ENCODE measurements at regions not wholly inside any gene's neighbourhood (a gene's known extent, or its start where the extent isn't known, plus 50 kb on each side); places are given as distances from the start of the nearest gene placed in this dataset.
"Not testable (repeated sequence)": the region's sequence is repeated elsewhere in the genome, so short reads cannot be mapped to it uniquely, and the experiment has no call there.

DNA sequence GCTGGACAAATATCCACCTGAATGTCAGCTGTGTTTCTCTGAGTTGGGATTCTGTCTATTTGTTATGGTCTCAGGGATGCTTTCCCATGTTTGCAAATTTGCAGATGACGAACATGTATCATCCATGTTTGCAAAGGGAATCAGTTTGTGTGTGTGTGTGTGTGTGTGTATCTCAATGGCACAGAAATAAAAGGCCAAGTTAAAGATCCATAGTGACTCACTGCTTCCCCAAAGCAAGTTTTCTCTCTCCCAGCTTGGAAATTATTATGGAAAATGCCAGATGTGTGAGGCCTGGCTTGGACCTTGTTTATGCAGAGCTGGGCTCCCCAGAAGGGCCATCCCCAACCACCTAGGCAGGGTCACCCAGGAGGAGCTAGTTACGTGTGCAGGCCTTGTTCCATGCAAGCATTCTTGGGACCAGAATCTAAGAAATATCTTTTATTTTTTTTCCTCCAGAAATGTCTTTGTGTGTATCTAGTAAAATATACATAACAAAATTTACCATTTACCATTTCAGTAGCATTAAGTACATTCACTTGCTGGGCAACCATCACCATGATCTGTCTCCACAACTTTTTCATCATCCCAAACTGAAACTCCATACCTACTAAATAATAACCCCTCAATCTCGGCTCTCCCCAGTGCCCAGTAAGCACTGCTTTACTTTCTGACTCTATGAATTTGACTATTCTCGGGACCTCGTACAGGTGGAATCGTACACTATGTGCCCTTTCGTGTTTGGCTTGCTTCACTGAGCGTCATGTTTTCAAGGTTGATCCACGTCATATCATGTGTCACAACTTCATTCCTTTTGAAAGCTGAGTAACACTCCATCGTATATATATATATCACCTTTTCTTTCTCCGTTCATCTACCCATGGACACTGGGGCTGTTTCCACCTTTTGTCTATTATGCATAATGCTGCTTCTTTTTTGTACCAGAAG, 56.6 kb upstream of the WNT7B start:
- no peak overlapping the region for H3K27ac ChIP-seq (ENCODE audit: low read depth, low read length)
- no peak overlapping the region for H2AFZ ChIP-seq (ENCODE audit: low read depth, low read length, severe bottlenecking)
- H3K9me3 ChIP-seq (ENCODE audit: insufficient read depth, low read length), result peaks cover 6% of the 10 kb centered on the region; the same call in 1 of the 2 replicates

DNA sequence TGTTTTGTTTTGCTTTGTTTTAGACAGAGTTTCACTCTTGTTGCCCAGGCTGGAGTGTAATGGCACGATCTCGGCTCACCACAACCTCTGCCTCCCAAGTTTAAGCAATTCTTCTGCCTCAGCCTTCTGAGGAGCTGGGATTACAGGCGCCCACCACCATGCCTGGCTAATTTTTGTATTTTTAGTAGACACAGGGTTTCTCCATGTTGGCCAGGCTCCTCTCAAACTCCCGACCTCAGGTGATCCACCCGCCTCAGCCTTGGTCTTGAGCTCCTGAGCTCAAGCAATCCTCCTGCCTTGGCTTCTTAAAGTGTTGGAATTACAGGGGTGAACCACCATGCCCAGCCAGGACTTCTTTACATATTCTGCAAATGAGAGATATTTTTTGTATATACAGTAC, 57.5 kb upstream of the WNT7B start:
- not testable (repeated sequence) for H3K9me3 ChIP-seq (ENCODE audit: insufficient read depth, low read length); H3K4me3 ChIP-seq (ENCODE audit: insufficient read depth, low read length, poor library complexity, severe bottlenecking); H3K79me2 ChIP-seq (ENCODE audit: insufficient read depth, low read length); H3K27ac ChIP-seq (ENCODE audit: low read depth, low read length); H4K20me1 ChIP-seq (ENCODE audit: low read depth, low read length); H3K9ac ChIP-seq (ENCODE audit: low read length); H2AFZ ChIP-seq (ENCODE audit: low read depth, low read length, severe bottlenecking); H3F3A ChIP-seq (ENCODE audit: insufficient read depth); H3K27me3 ChIP-seq (ENCODE audit: low read length); H3K36me3 ChIP-seq (ENCODE audit: low read length); H3K9me2 ChIP-seq (replicated peaks; ENCODE audit: insufficient read depth, low read length); H3K4me2 ChIP-seq (ENCODE audit: low read depth, low read length, poor library complexity, severe bottlenecking)

More for the DNA sequence above, 56.6 kb upstream of the WNT7B start:
- no peak overlapping the region for H3K4me2 ChIP-seq (ENCODE audit: low read depth, low read length, poor library complexity, severe bottlenecking)
- TF ChIP-seq EZH2phosphoT487 (conservative IDR thresholded peaks at IDR 0.05; ENCODE audit: low read length), result no peak
- TF ChIP-seq, protein P1, sequence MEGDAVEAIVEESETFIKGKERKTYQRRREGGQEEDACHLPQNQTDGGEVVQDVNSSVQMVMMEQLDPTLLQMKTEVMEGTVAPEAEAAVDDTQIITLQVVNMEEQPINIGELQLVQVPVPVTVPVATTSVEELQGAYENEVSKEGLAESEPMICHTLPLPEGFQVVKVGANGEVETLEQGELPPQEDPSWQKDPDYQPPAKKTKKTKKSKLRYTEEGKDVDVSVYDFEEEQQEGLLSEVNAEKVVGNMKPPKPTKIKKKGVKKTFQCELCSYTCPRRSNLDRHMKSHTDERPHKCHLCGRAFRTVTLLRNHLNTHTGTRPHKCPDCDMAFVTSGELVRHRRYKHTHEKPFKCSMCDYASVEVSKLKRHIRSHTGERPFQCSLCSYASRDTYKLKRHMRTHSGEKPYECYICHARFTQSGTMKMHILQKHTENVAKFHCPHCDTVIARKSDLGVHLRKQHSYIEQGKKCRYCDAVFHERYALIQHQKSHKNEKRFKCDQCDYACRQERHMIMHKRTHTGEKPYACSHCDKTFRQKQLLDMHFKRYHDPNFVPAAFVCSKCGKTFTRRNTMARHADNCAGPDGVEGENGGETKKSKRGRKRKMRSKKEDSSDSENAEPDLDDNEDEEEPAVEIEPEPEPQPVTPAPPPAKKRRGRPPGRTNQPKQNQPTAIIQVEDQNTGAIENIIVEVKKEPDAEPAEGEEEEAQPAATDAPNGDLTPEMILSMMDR (IDR thresholded peaks at IDR 0.05; ENCODE audit: insufficient read depth, low read length, poor library complexity, severe bottlenecking), result no peak
- H3K79me2 ChIP-seq (ENCODE audit: insufficient read depth, low read length), result no peaks in the 10 kb centered on the region
- H4K20me1 ChIP-seq (ENCODE audit: low read depth, low read length), result no peaks in the 10 kb centered on the region
- no peaks in the 10 kb centered on the region for H3K36me3 ChIP-seq (ENCODE audit: low read length)
- no peaks in the 10 kb centered on the region for H3F3A ChIP-seq (ENCODE audit: insufficient read depth)
- H3K27me3 ChIP-seq (ENCODE audit: low read length), result no peaks in the 10 kb centered on the region
- no peaks in the 10 kb centered on the region for H3K9me2 ChIP-seq (replicated peaks; ENCODE audit: insufficient read depth, low read length)
- no peak overlapping the region for H3K4me3 ChIP-seq (ENCODE audit: insufficient read depth, low read length, poor library complexity, severe bottlenecking)
- H3K9ac ChIP-seq (ENCODE audit: low read length), result no peak overlapping the region

DNA sequence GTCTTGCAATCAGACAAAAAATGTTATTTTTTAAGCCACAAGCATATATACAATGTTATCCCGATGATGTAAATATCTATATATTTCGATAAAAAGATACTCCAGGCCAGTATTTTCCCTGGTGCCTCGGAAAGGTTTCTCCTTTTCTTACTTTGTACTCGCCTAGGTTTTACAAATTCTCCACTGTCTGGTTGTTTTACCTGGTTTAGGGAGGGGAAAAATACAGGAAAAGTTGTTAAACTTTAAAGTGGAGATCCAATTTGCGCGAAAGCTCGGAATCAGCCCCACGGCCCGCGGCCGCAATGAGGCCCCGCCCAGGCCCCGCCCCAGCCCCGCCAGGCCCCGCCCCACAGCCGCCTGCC, 58.4 kb upstream of the WNT7B start:
- Histone ChIP-seq H3K27ac (ENCODE audit: low read depth, low read length) (peak overlapping the region; percentile 41), H2AFZ (ENCODE audit: low read depth, low read length, severe bottlenecking) (peak overlapping the region; percentile 94)

More for the DNA sequence above, 58.4 kb upstream of the WNT7B start:
- H3K4me3 ChIP-seq (ENCODE audit: insufficient read depth, low read length, poor library complexity, severe bottlenecking), result peak overlapping the region; percentile 58
- H3K9ac ChIP-seq (ENCODE audit: low read length), result 0 out of 2 replicates have a peak overlapping the region, but pooled peaks have one; percentile 21
- no peaks in the 10 kb centered on the region for H3K9me2 ChIP-seq (replicated peaks; ENCODE audit: insufficient read depth, low read length)
- H3K4me2 ChIP-seq (ENCODE audit: low read depth, low read length, poor library complexity, severe bottlenecking), result peak overlapping the region; percentile 82
- no peaks in the 10 kb centered on the region for H3K79me2 ChIP-seq (ENCODE audit: insufficient read depth, low read length)
- peaks cover 6% of the 10 kb centered on the region; the same call in 1 of the 2 replicates for H3K9me3 ChIP-seq (ENCODE audit: insufficient read depth, low read length)
- H4K20me1 ChIP-seq (ENCODE audit: low read depth, low read length), result no peaks in the 10 kb centered on the region
- H3F3A ChIP-seq (ENCODE audit: insufficient read depth), result no peaks in the 10 kb centered on the region
- TF ChIP-seq, protein P1 (IDR thresholded peaks at IDR 0.05; ENCODE audit: insufficient read depth, low read length, poor library complexity, severe bottlenecking), result no peak
- no peak for TF ChIP-seq EZH2phosphoT487 (conservative IDR thresholded peaks at IDR 0.05; ENCODE audit: low read length)
- H3K27me3 ChIP-seq (ENCODE audit: low read length), result no peaks in the 10 kb centered on the region
- H3K36me3 ChIP-seq (ENCODE audit: low read length), result no peaks in the 10 kb centered on the region

Measured in SU-DHL-6 (cell line).